Inferior parietal cortex (tissue), 1 donor: ENCODE measurements at regions not wholly inside any gene's neighbourhood (a gene's known extent, or its start where the extent isn't known, plus 50 kb on each side); places are given as distances from the start of the nearest gene placed in this dataset.

Source experiments
- DNase-seq: peaks from one replicate; pipeline ENCODE4 v3.0.0-alpha.2; 2016; ENCODE audit errors: extremely low spot score

DNA sequence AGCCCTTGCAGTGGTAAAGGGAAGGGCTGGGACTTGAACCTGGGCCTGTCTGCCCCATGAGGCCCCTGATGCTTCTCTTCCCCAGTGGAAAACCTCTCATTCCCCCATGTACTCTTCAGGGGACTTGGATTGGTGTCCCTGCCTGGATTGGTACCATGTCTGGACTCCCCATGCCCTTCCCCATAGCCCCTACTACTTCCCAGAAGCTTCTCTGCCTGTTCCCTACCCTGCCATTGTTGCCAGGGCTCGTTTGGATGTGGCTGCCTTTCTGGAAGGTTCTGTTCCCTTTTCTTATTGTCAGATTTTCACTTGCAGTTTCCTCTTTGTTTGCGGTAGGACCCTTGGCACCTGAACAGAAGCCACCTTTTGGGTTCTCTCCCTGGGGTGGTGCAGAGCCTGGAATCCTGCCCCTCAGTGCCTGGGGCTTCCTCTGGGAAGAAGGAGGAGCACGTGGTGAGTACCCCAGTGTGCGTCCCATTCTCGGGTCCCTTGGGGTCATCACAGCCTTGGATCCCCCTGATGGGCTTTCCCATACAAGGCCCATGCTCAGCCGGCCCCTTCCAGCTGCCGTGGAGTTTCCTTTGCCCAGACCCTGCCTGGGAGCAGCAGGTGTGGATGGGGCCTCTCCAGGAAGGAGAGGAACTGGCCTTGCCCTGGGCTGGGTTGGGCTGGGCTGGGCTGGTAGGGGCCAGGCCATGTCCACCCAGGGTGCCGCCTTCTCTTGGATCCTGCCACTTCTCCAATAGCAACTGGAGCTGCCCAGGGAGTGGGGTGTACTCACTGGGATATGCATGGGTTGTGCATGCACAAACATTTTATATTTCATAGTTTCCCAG is 281.1 kb downstream of the PTPRU start:
- DNase-seq, result no peak

DNA sequence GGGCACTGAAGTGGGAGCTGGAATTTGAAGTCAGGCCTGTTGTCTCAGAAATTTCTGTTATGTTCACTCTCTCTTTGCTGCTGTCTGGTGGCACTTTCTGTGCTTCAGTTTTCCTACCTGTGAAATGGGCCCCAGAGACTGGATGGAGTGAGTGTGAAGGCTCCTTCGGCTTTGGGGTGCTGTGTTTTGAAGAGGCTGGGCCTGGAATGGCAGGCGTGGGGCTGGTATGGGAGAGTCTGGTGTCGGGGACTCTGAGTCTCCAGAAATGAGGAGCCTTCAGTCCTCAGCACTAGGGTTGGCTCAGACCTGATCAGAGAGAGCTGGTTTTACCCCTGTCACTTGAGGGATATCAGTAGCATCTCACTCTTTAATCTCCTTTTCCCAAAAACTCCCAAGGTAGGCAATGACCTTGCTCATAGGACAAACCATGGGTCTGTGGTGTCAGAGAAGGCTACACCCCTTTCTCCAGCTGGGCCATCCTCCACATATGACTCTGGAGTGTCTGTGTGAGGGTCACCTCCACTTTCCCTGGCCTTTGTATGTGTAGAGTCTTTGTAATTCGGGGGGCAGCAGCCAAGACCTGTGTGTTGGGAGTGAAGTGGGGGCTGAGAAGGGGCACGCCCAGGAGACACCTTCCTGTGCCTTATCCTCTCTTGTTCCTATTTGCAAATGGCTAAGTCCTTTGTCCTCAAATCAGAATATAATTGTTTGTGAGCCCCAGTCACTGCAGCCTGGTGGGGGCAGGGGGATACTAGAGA is 279.9 kb downstream of the PTPRU start:
- no peak for DNase-seq

DNA sequence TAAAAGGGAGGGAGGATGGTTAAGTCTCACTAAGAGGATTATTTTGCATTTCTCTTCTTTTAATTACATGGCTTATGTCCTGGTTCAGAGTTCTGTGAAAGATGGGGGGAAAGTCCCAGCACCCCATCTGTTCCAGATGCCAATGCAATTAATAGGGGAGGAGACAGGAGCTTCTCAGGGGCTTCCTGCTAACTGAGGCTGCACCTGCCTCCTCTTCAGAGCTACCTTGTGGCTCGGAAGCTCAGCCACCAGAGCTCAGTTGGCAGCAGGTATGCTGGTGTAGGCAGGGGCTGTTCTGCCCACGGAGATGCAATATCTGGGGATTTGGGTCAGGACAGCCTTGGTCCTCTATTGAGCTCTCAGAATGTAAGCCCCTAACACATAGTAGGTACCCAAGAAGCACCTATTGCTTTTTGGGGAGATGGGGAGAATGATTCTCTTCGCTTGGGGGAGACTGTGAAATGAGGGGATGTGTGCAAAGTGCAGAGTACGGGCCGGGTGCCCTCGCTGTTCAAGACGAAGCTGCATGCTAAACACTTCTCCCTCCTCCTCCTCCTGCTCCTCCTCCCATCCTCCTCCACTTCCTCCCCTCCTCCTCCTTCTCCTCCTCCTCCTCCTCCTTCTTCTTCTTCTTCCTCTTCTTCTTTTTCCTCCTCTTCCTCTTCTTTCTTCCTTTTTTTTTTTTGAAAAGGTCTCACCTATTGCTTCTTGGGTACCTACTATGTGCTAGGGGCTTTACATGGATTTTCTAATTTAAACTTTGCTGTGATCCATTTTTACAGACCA is 279.0 kb downstream of the PTPRU start:
- no peak for DNase-seq

DNA sequence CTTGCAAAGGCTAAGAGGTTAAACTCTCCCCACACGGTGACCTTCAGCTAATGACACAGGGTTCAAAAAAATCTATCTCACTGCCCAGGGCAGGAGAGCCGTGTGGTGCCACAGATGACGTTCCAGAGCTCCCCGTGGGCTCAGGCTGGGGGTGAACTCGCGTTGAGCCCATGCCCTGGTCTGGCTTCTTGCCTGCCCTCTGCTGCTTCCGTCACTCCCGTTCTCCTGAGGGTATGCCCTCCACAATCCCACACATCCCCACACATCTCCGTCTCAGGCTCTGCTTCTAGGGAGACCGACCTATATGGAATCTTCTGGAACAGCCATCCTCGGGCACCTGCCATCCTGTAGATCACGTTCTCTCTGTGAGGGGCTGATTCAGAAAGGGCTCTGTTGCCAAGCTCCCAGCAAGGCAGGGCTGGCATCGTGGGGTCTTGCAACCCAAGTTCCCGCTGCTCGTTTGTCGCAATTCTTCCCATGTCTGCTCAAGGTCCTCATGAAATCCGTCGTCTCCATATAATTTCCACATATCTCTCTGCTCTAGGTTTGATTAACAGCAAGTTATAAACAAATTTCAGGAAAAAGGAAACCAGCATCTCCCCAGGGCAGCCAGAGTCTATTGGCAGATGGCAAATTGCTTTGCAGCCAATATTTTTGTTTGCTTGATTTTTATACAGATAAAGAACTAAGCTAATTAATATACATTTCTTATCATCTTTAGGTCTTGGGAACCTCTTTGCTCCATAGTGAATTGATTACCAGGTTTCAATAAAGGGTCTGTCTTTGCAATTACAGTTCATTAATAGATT is 278.2 kb downstream of the PTPRU start:
- no peak for DNase-seq

DNA sequence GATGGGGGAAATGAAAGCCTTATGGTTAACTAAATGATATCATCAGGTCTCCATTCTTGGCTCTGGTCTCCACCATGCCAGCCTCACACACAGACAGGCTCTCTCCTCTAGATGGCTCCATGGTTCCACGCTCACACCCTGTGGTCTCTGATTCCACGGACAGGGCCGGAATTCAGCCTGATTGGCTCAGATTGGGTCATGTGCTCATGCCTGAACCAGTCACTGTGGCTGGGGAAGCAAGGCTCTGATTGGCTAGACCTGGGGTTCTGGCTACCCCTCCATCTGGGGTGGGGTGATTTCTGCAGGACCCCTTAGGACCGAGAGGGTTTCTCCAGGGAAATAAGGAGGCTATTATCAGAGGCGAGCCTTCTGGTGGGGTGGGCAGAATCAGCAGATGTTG is 277.0 kb downstream of the PTPRU start:
- DNase-seq, result peak; percentile 40

DNA sequence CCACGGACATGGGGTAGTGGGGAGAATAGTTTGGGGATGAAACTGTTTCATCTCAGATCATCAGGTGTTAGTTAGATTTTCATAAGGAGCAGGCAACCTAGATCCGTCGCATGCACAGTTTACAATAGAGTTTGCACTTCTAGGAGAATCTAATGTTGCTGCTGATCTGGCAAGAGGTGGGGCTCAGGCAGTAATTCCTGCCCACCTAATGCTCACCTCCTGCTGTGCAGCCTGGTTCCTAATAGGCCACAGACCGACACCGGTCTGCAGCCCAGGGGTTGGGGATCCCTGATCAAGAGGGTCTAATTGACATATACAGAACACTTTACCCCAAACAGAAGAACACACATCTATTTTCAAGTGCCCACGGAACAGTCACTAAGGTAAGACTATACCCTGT is 275.1 kb downstream of the PTPRU start:
- DNase-seq, result no peak

DNA sequence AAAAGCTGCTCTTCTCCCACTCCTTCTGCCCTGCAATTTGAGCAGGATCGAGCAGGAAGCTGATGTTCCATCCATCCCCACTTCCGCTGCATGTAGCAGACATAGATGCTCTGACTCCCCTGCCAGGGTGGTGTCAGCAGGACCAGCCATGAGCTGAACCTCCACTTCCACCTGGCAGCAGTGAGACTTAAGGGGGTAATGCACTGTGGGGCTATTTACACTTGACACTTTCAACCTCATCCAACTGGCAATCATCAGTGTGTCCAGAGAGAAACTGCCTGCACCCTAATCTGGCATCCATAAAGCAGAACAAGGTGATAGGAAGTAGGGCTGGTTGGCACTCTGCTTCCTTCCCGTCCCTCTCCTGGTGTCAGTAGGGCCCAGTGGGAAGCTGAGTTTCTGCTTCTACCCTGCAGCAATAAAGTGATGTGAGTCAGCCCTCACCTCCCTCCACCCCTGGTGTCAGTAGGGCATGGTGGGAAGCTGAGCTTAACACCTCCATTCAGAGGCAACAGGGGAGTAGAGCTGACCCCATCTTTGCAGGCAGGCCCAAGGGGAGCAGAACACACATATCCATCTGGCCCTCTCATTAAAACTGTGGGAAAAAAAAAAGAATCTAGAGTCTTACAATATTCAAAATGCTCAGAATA is 272.3 kb downstream of the PTPRU start:
- DNase-seq, result no peak

DNA sequence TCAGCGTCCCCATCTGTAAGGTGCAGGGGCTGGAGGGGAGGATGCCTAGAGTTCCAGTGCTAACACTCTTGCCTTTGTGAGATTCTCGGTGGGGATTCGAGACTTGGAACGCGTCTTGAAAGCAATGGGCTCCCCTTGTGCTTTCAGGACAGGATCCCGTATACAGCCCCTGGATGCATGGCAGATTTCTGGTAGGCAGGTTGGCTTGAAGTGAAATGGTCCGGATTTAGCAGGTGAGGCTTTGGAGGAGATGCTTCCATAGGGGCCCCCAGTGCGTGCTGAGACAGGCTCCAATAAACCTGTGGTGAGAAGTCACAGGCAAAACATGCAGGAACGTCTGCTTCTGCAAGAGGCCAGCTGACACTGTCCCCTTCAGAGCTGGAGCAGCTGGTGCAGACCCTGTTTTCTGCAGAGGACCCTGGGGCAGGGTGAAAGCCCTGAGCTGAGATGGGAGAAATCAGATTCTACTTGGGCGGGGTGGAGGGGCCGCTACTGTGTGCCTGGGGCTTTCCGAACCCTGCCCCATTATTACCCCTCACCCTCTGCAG is 270.4 kb downstream of the PTPRU start:
- no peak for DNase-seq

DNA sequence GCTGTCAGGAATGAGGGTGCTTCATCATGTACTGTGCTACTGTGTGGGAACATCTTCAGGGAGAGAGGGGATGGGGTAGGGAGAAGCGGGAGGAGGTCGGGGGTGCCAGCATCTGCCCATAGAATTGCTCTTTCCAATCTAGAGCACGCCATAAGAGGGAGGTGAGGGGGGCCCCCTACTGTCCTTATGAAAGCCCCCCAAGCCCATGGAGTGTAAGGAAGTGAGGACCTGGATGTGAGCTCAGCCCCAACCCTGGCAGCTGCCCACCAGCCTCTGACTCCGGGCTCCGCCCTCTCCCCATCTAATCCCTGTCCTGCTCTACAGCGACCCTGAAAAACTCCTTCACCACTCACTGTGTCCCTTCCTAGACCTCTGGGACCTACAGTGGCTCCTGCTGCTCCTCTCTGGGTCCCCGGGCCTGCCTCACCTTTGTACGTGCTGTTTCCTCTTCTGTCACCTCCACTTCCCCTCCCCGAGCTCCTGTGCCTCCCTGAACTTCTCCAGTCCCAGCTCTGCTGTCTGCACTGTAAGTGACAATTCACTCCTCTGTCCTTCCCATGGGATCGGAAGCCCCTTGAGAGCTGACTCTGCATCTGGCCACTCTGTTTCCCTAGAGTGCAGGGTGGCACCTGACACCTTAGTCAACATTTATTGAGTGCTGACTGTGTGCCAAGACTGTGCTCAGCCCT is 269.4 kb downstream of the PTPRU start:
- no peak for DNase-seq

DNA sequence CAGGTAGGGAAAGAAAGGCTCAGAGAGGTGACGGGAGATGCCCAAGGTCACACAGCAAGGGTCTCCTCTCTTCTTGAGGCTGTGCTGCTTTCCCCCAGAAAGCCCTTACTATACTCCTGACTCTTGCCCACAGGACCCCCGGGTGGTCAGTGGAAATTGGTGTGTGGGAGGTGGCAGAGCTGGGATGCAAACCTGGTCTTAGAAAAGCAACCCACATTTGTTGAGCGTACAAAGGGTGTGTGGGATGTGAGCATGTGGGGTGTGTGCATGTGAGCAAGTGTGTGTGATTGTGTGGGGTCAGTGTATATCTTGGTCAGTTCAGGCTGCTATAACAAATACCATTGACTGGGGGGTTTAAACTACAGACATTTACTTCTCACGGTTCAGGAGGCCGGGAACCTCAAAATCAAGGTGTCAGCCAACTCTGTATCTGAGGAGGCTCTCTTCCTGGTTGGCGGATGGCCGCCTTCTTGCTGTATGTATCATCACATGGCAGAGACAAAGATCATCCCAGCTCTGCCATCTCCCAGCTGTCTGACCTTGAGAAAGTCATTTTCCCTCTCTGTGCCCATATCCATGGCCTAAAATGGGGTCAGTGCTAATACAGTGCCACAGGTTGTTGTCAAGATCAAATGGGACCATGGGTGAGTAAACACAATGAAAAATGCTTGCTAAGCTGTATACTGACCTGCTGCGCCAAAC is 268.5 kb downstream of the PTPRU start:
- no peak for DNase-seq

DNA sequence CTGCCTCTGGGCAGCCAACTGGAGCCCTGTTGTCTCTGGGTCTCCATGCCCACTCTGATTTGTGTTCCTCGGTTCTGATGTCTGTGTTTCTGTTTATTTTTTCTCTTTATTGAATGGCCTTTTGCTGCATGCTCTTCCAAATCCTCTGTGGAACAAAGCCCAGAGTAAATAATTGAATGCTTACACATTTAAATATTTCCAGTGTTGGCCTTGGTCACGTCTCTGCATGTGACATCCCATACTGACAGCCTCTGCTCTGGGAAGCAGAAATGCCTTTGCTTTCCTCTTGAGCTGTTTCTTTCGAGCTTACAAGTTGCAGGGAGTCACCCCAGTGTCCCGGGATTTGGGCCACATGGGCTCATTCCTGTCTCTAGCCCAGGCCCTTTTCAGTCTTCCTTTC is 267.9 kb downstream of the PTPRU start:
- no peak for DNase-seq

DNA sequence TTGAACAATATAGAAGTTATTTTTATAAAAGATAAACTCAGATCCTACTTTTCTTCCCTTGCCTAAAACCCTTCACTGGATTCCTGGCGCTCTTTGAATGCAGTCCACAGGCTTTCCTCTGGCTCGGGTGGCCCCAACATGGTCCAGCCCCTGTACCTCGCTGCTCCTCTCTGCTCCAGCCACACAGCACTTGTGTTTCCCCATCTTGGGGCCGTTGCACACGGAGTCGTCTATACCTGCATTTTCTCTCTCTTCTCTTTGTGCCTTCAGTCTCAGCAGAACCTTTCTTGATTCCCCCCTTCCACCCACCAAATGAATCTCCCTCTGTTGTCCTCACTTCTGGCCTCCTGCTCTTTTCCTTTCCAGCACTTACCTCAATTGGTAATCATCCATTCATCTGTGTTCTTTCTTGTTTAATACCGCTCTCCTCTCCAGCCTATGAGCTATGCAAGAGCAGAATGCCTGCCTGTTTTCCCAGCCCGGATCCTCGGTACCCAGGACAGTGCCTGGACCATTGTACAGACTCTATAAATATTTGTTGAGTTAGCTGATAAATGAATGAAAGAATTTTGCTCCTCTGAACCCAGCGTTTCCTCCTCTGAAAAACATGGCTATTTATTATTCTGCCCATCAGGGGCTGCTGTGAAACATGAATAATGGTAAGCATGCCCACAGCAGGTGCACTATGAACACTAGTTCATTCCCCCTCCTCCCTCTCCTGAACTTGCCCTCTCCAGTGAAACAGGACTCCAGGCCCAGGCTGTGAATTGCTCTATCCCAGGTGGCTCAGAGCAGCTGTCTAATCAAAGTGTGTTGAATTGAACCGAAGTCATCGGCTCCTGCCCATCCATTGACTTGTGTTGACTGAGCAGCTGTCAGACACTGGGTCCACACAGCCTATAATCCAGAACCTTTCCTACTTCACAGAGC is 266.9 kb downstream of the PTPRU start:
- no peak for DNase-seq

DNA sequence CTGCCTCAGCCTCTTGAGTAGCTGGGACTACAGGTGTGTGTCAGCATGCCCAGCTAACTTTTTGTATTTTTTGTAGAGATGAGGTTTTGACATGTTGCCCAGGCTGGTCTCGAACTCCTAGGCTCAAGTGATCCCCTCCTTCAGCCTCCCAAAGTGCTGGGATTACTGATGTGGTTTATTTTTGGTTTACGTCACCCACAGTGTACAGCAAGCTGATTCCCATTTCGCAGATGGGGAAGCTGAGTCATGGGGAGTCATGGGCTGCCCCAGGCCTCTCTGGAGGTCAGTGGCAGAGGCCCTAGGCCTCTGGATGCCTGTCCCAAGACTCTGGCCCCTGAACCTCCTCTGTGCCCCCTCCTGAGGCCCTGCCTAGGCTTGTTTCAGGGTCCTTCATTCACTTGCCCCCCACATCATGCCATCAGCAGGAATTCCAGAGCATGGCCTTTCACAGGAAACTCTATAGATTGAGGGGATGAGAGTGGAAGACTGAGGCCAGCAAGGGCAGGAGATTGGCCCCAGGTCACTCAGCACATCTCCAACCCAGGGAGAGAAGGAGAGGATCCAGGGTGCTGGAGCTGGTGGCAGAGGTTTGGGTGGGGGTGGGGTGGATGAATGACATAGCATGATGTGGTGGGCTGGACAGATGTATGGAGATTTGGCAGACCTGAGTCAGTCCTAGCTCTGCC is 266.0 kb downstream of the PTPRU start:
- no peak for DNase-seq

DNA sequence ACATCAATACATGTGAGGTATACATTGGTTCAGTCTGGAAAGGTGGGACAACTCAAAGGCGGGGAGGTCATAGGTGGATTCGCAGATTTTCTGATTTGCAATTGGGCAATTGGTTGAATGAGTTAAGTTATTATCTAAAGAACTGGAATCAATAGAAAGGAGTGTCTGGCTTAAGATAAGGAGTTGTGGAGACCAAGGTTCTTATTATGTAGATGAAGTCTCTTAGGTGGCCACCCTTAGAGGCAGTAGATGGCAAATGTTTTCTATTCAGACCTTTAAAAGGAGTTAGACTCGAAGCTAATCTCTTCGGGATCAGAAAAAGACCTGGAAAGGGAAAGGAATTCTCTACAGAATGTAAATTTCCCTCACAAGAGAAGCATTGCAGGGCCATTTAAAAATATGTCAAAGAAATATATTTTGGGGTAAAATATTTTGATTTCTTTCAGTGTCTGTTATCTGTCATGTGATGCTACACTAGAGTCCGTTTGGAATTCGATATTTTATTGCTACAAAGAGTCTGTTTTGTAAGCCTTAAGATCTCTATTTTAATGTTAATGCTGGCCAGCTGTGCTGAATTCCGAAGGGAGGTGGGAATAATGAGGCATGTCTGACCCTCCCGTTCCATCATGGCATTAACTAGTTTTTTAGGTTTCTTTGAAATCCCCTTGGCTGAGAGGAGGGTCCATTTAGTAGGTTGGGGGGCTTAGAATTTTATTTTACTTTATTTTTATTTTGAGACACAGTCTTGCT is 265.1 kb downstream of the PTPRU start:
- no peak for DNase-seq

DNA sequence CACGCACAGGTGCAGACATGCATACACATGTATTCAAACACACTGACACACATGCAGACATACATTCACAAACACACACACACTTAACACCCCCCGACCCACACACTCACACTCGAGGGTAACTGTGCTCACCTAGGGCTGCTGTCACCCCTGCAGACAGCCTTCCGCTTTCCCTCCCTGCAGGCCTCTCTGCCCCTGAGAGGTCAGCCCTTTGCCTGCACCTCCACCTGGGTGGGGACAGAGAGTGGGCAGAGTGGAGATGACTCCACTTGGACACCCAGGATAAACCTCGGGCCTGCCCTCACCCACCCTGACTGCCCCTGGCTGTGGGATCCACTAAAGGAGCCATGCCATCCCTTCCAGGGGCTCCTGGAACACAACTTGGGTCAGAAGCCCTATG is 264.3 kb downstream of the PTPRU start:
- DNase-seq, result no peak

DNA sequence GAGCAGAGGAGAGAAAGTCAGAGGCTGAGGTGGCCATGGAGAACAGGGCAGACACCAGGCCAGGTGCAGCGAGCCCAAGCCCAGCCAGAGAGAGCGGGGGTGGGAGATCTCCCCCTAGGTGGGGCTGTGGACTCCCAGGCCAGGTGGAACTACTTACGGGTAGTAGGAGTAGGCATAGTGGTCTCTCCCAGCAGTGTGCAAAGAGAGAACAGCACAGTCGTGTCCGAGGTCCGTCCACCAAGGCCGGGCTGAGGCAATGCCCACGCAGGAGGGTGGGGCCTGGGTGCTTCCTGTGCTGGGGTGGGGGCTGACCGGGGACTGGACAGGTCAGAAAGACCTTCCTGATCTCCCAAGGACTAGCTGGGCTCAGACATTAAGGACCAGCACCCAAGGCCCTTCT is 263.7 kb downstream of the PTPRU start:
- DNase-seq, result no peak

DNA sequence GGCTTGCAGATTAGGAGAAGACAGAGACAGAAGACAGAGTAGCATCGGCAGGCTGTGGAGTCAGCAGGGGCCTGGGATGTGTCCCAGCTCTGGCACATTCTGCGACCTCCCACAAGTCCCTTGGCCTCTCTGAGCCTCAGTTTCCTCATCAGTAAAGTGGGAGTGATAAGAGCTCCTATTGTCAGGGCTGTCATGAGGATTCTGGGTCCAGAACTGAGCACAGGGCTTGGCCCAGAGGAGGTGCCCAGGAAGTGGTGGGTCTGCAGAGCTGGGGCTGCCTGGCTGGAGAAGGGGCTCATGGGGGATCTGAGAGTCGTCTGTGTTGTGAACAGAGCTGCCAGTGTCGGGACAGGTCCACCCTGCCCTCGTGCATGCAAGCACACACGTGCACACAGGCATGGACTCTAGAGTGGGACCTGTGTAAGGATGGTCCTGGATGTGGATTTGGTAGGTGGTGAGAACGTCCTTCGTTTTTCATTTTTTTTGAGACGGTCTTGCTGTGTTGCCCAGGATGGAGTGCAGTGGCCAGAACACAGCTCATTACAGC is 262.9 kb downstream of the PTPRU start:
- no peak for DNase-seq
